Neuronal stem cell (in vitro differentiated cells): ENCODE measurements at regions not wholly inside any gene's neighbourhood (a gene's known extent, or its start where the extent isn't known, plus 50 kb on each side); places are given as distances from the start of the nearest gene placed in this dataset.
"Not testable (repeated sequence)": the region's sequence is repeated elsewhere in the genome, so short reads cannot be mapped to it uniquely, and the experiment has no call there.

Source experiments
- DNase-seq: peaks from one replicate; pipeline ENCODE4 v3.0.0-alpha.2; 2013; ENCODE audit warnings: low spot score
- H2AFZ ChIP-seq: one replicate; pipeline ENCODE4 v1.6.1; 2013; ENCODE audit warnings: mild to moderate bottlenecking, low read length, inconsistent platforms
- H2AK5ac ChIP-seq: 2 replicates; pipeline ENCODE4 v1.6.1; 2013; ENCODE audit warnings: low read depth, mild to moderate bottlenecking, inconsistent platforms, low read length, moderate library complexity, mixed read lengths
- H2BK120ac ChIP-seq: 2 replicates; pipeline ENCODE4 v1.6.1; 2013; ENCODE audit warnings: low read depth, mild to moderate bottlenecking, inconsistent platforms, low read length, moderate library complexity, mixed read lengths
- H2BK12ac ChIP-seq: one replicate; pipeline ENCODE4 v1.6.1; 2013; ENCODE audit warnings: low read length, inconsistent platforms
- H2BK15ac ChIP-seq: 2 replicates; pipeline ENCODE4 v1.6.1; 2013; ENCODE audit warnings: mild to moderate bottlenecking, low read length, inconsistent platforms, mixed read lengths
- H2BK5ac ChIP-seq: one replicate; pipeline ENCODE4 v1.6.1; 2013; ENCODE audit warnings: inconsistent platforms, mild to moderate bottlenecking, low read length, moderate library complexity
- H3K14ac ChIP-seq: one replicate; pipeline ENCODE4 v1.6.1; 2013; ENCODE audit warnings: low read length, inconsistent platforms
- H3K18ac ChIP-seq: 2 replicates; pipeline ENCODE4 v1.6.1; 2013; ENCODE audit warnings: low read length, inconsistent platforms
- H3K23ac ChIP-seq: 2 replicates; pipeline ENCODE4 v1.6.1; 2013; ENCODE audit warnings: low read depth, mild to moderate bottlenecking, mixed read lengths, low read length, inconsistent platforms; ENCODE audit not compliant: poor library complexity
- H3K27ac ChIP-seq: replicated peaks from 3 replicates; pipeline ENCODE4 v1.5.1; 2013; ENCODE audit warnings: low read length, inconsistent platforms
- H3K27me3 ChIP-seq, 3 experiments: 2 replicates each; pipeline ENCODE4 v1.6.1; 2013; ENCODE audit warnings: low read length in 3 of 3, mild to moderate bottlenecking in 2 of 3, inconsistent platforms in 1 of 3, low read depth in 1 of 3, mixed read lengths in 1 of 3, moderate library complexity in 1 of 3; ENCODE audit not compliant: control insufficient read depth in 3 of 3, insufficient read depth in 3 of 3
- H3K36me3 ChIP-seq, 2 donors: replicated peaks in 1 of 2; 2 replicates each; pipeline ENCODE4 v1.6.1; 2013; ENCODE audit warnings: low read length in 2 of 2; ENCODE audit not compliant: control insufficient read depth in 2 of 2, insufficient read depth in 2 of 2
- H3K4ac ChIP-seq: 2 replicates; pipeline ENCODE4 v1.6.1; 2013; ENCODE audit warnings: inconsistent platforms, mild to moderate bottlenecking, low read length, moderate library complexity
- H3K4me1 ChIP-seq, 2 donors: 1 replicate in 1 of 2; 2 replicates in 1 of 2; pipeline ENCODE4 v1.6.1; 2013; ENCODE audit warnings: low read length in 2 of 2, low read depth in 1 of 2; ENCODE audit not compliant: control insufficient read depth in 2 of 2, insufficient read depth in 1 of 2
- H3K4me2 ChIP-seq: one replicate; pipeline ENCODE4 v1.6.1; 2013; ENCODE audit warnings: mild to moderate bottlenecking, low read length, inconsistent platforms; ENCODE audit not compliant: insufficient read depth, poor library complexity, severe bottlenecking
- H3K4me3 ChIP-seq, 2 donors: 2 replicates each; pipeline ENCODE4 v1.5.1; 2013; ENCODE audit warnings: low read length in 2 of 2, mild to moderate bottlenecking in 2 of 2, inconsistent platforms in 1 of 2, moderate library complexity in 1 of 2
- H3K79me1 ChIP-seq: one replicate; pipeline ENCODE4 v1.6.1; 2013; ENCODE audit warnings: low read depth, mild to moderate bottlenecking, inconsistent platforms, low read length, moderate library complexity
- H3K9ac ChIP-seq: one replicate; pipeline ENCODE4 v1.6.1; 2013; ENCODE audit warnings: mild to moderate bottlenecking, low read depth, low read length, inconsistent platforms; ENCODE audit not compliant: poor library complexity
- H3K9me3 ChIP-seq, 2 donors: replicated peaks in 1 of 2; 2 replicates each; pipeline versions ENCODE3 to v1.6.1; 2013; ENCODE audit warnings: low read length in 2 of 2, mild to moderate bottlenecking in 2 of 2, inconsistent platforms in 1 of 2, low read depth in 1 of 2, mixed read lengths in 1 of 2, moderate library complexity in 1 of 2; ENCODE audit not compliant: control insufficient read depth in 2 of 2, insufficient read depth in 1 of 2
- H4K8ac ChIP-seq: one replicate; pipeline ENCODE4 v1.6.1; 2013; ENCODE audit warnings: low read depth, mild to moderate bottlenecking, inconsistent platforms, low read length, moderate library complexity
- H4K91ac ChIP-seq: one replicate; pipeline ENCODE4 v1.6.1; 2013; ENCODE audit warnings: low read length, low read depth, mild to moderate bottlenecking, inconsistent platforms; ENCODE audit not compliant: poor library complexity
- WGBS, 2 donors: extraction: QIAGEN DNeasy Blood & Tissue Kit; methylation state at CpG; one replicate each; pipeline ENCODE4 v1.1.7; 2013; ENCODE audit warnings: missing lambda C conversion rate in 2 of 2, mixed read lengths in 1 of 2; ENCODE audit not compliant: insufficient read length in 2 of 2, insufficient replicate concordance in 1 of 2; ENCODE audit errors: extremely low coverage in 2 of 2; 5-methylcytosine and 5-hydroxymethylcytosine counted together

GRCh38 chr4:59503731-59504130, 1696.4 kb upstream of the ADGRL3 start:
- Histone ChIP-seq H2BK12ac (no peak overlapping the region), H3K4me3 (no peak overlapping the region), H3K14ac (no peak overlapping the region), H2BK5ac (no peak overlapping the region), H2BK15ac (no peak overlapping the region), H3K79me1 (no peaks in the 10 kb centered on the region), H3K9me3 (no peaks in the 10 kb centered on the region), H3K4ac (no peak overlapping the region), H3K27me3 (no peaks in the 10 kb centered on the region), H4K8ac (no peak overlapping the region), H2AK5ac (no peak overlapping the region), H2BK120ac (no peak overlapping the region), H4K91ac (no peak overlapping the region), H3K23ac (no peak overlapping the region), H3K18ac (no peak overlapping the region), H2AFZ (no peak overlapping the region), H3K27ac (no peak overlapping the region), H3K9ac (no peak overlapping the region), H3K4me2 (no peak overlapping the region), H3K4me1 (no peaks in the 10 kb centered on the region), H3K36me3 (no peaks in the 10 kb centered on the region)
- DNase-seq: no peak
- WGBS, 2 donors: no CpG with 5 or more reads among the region's 1 CpG

GRCh38 chr4:59511809-59512208, 1688.3 kb upstream of the ADGRL3 start:
- H3K79me1 ChIP-seq, H3K27me3 ChIP-seq, H3K18ac ChIP-seq, H3K27ac ChIP-seq, H3K4me1 ChIP-seq, H2BK12ac ChIP-seq, H3K9ac ChIP-seq, H3K4me2 ChIP-seq, H2BK5ac ChIP-seq, H3K9me3 ChIP-seq, H3K4ac ChIP-seq, H4K8ac ChIP-seq, H2AK5ac ChIP-seq, DNase-seq, H3K14ac ChIP-seq, H3K23ac ChIP-seq, H2BK15ac ChIP-seq, H3K36me3 ChIP-seq, H2AFZ ChIP-seq, H3K4me3 ChIP-seq, H4K91ac ChIP-seq, H2BK120ac ChIP-seq: not testable (repeated sequence)
- no CpG with 5 or more reads among the region's 11 CpGs for WGBS, 2 donors

GRCh38 chr4:59517007-59517406, 1683.1 kb upstream of the ADGRL3 start:
- H3K9ac ChIP-seq: no peak overlapping the region
- H3K4ac ChIP-seq: no peak overlapping the region
- no peak overlapping the region for H2BK5ac ChIP-seq
- no peak overlapping the region for H2BK15ac ChIP-seq
- H2AK5ac ChIP-seq: no peak overlapping the region
- H2AFZ ChIP-seq: no peak overlapping the region
- no peaks in the 10 kb centered on the region for H3K4me1 ChIP-seq
- peak overlapping the region; percentile 77 for H3K18ac ChIP-seq
- no peak overlapping the region for H2BK120ac ChIP-seq
- no peak overlapping the region for H3K4me3 ChIP-seq
- no CpG with 5 or more reads among the region's 2 CpGs for WGBS, 2 donors
- H3K14ac ChIP-seq: no peak overlapping the region
- no peak overlapping the region for H3K27ac ChIP-seq
- H3K27me3 ChIP-seq: no peaks in the 10 kb centered on the region
- H4K91ac ChIP-seq: no peak overlapping the region
- peak overlapping the region; percentile 68 for H3K23ac ChIP-seq
- H4K8ac ChIP-seq: no peak overlapping the region
- H3K9me3 ChIP-seq: no peaks in the 10 kb centered on the region
- DNase-seq: no peak
- no peak overlapping the region for H2BK12ac ChIP-seq
- H3K79me1 ChIP-seq: no peaks in the 10 kb centered on the region
- H3K4me2 ChIP-seq: no peak overlapping the region
- H3K36me3 ChIP-seq: no peaks in the 10 kb centered on the region

- peak overlapping the region; percentile 73 for H2BK12ac ChIP-seq
- H4K91ac ChIP-seq: no peak overlapping the region
- H3K9me3 ChIP-seq: no peaks in the 10 kb centered on the region
- H3K18ac ChIP-seq: peak overlapping the region; percentile 85
- H3K4me3 ChIP-seq: no peak overlapping the region
- no peak for DNase-seq
- H3K4me1 ChIP-seq: peaks cover 0 to 2% of the 10 kb centered on the region in 2 donors
- H3K23ac ChIP-seq: peak overlapping the region; percentile 25
- peak overlapping the region; percentile 37 for H2BK15ac ChIP-seq
- H3K27ac ChIP-seq: no peak overlapping the region
- peak overlapping the region; percentile 66 for H2BK5ac ChIP-seq
- H3K27me3 ChIP-seq: no peaks in the 10 kb centered on the region
- no peak overlapping the region for H3K4ac ChIP-seq
- no peak overlapping the region for H4K8ac ChIP-seq
- no peak overlapping the region for H3K4me2 ChIP-seq
- no peaks in the 10 kb centered on the region for H3K36me3 ChIP-seq
- peak overlapping the region; percentile 74 for H2AK5ac ChIP-seq
- peak overlapping the region; percentile 56 for H3K14ac ChIP-seq
- peak overlapping the region; percentile 73 for H2AFZ ChIP-seq
- H2BK120ac ChIP-seq: no peak overlapping the region
- no CpG with 5 or more reads among the region's 22 CpGs for WGBS, 2 donors
- no peaks in the 10 kb centered on the region for H3K79me1 ChIP-seq
- H3K9ac ChIP-seq: no peak overlapping the region
These were observed 1681.9 kb upstream of the ADGRL3 start for GRCh38 chr4:59518005-59518823.
